ENCODE measurements at regions not wholly inside any gene's neighbourhood (a gene's known extent, or its start where the extent isn't known, plus 50 kb on each side); places are given as distances from the start of the nearest gene placed in this dataset.

DNA sequence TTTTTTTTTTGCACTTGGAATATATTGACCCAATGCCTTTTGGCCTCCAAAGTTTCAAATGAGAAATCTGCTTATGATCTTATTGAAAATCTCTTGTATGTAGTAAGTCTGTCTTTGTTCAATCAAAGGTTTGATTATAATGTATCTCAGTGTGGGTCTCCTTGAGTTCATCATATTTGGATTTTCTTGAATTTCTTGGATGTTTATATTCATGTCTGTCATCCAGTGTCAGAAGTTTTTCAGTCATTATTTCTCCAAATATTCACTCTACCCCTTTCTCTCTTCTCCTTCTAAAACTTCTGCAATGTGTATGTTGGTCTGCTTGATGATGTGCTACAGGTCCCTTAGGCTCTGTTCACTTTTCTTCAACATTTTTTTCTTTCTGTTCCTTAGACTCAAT is 95.9 kb upstream of the PTPRK start:
- no peaks in the 10 kb centered on the region for H3F3A ChIP-seq (ENCODE audit: insufficient read depth)
- no peaks in the 10 kb centered on the region for H3K9me2 ChIP-seq (replicated peaks; ENCODE audit: insufficient read depth, low read length)
- no peak overlapping the region for H3K9ac ChIP-seq (ENCODE audit: low read length)
- no peaks in the 10 kb centered on the region for H3K9me3 ChIP-seq (ENCODE audit: insufficient read depth, low read length)
- no peaks in the 10 kb centered on the region for H3K27me3 ChIP-seq (ENCODE audit: low read length)
- no peaks in the 10 kb centered on the region for H3K79me2 ChIP-seq (ENCODE audit: insufficient read depth, low read length)
- TF ChIP-seq, protein P1, sequence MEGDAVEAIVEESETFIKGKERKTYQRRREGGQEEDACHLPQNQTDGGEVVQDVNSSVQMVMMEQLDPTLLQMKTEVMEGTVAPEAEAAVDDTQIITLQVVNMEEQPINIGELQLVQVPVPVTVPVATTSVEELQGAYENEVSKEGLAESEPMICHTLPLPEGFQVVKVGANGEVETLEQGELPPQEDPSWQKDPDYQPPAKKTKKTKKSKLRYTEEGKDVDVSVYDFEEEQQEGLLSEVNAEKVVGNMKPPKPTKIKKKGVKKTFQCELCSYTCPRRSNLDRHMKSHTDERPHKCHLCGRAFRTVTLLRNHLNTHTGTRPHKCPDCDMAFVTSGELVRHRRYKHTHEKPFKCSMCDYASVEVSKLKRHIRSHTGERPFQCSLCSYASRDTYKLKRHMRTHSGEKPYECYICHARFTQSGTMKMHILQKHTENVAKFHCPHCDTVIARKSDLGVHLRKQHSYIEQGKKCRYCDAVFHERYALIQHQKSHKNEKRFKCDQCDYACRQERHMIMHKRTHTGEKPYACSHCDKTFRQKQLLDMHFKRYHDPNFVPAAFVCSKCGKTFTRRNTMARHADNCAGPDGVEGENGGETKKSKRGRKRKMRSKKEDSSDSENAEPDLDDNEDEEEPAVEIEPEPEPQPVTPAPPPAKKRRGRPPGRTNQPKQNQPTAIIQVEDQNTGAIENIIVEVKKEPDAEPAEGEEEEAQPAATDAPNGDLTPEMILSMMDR (IDR thresholded peaks at IDR 0.05; ENCODE audit: insufficient read depth, low read length, poor library complexity, severe bottlenecking): no peak
- H3K36me3 ChIP-seq (ENCODE audit: low read length): no peaks in the 10 kb centered on the region
- no peak overlapping the region for H3K4me2 ChIP-seq (ENCODE audit: low read depth, low read length, poor library complexity, severe bottlenecking)
- no peak overlapping the region for H3K4me3 ChIP-seq (ENCODE audit: insufficient read depth, low read length, poor library complexity, severe bottlenecking)
- no peak overlapping the region for H3K27ac ChIP-seq (ENCODE audit: low read depth, low read length)
- no peak overlapping the region for H2AFZ ChIP-seq (ENCODE audit: low read depth, low read length, severe bottlenecking)
- H4K20me1 ChIP-seq (ENCODE audit: low read depth, low read length): no peaks in the 10 kb centered on the region

DNA sequence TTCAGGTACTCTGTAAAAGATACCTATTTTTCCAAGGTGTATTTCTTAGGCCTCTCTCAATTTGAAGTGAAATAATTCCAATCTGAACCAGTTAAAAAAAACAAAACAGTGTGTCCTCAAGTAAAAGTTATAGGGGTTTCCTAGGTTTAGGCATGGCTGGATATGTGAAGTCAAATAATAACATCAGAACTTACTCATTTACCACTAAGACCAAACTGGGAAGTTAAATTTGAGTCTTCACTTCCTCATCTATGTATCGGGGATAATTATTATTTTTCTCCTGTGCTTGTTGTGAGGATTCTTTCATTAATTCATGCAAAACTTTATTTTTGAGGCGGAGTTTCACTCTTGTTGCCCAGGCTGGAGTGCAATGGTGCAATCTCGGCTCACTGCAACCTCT is 86.2 kb upstream of the PTPRK start:
- H3F3A ChIP-seq (ENCODE audit: insufficient read depth): no peaks in the 10 kb centered on the region
- H3K4me2 ChIP-seq (ENCODE audit: low read depth, low read length, poor library complexity, severe bottlenecking): no peak overlapping the region
- no peak overlapping the region for H2AFZ ChIP-seq (ENCODE audit: low read depth, low read length, severe bottlenecking)
- H3K9me2 ChIP-seq (replicated peaks; ENCODE audit: insufficient read depth, low read length): no peaks in the 10 kb centered on the region
- TF ChIP-seq, protein P1 (IDR thresholded peaks at IDR 0.05; ENCODE audit: insufficient read depth, low read length, poor library complexity, severe bottlenecking): no peak
- no peak for TF ChIP-seq EZH2phosphoT487 (conservative IDR thresholded peaks at IDR 0.05; ENCODE audit: low read length)
- no peak overlapping the region for H3K9ac ChIP-seq (ENCODE audit: low read length)
- H3K27me3 ChIP-seq (ENCODE audit: low read length): no peaks in the 10 kb centered on the region
- no peaks in the 10 kb centered on the region for H3K79me2 ChIP-seq (ENCODE audit: insufficient read depth, low read length)
- H3K36me3 ChIP-seq (ENCODE audit: low read length): no peaks in the 10 kb centered on the region
- no peak overlapping the region for H3K4me3 ChIP-seq (ENCODE audit: insufficient read depth, low read length, poor library complexity, severe bottlenecking)
- no peaks in the 10 kb centered on the region for H4K20me1 ChIP-seq (ENCODE audit: low read depth, low read length)
- no peak overlapping the region for H3K27ac ChIP-seq (ENCODE audit: low read depth, low read length)
- H3K9me3 ChIP-seq (ENCODE audit: insufficient read depth, low read length): no peaks in the 10 kb centered on the region

DNA sequence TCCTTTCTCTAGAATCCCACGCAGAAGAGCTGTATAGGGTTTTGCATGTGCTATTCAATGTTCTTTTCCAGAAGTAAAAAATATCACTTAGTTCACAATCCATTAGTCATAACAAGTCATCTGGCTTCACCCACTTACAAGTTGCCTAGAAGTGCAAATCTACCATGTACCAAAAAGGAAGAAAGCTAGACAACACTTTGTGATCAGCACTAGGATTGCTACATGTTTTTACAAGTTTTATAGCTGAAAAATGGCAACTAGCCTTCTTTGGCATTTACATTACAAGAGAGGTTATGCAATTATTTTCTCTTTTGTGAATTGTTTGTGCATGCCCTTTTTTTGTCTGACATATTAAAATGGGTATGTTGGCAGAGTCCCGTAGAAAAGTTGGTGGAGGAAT is 85.6 kb upstream of the PTPRK start:
- Histone ChIP-seq H3K27me3 (ENCODE audit: low read length) (no peaks in the 10 kb centered on the region), H3K4me2 (ENCODE audit: low read depth, low read length, poor library complexity, severe bottlenecking) (no peak overlapping the region), H3K9me2 (replicated peaks; ENCODE audit: insufficient read depth, low read length) (no peaks in the 10 kb centered on the region), H2AFZ (ENCODE audit: low read depth, low read length, severe bottlenecking) (no peak overlapping the region), H3K36me3 (ENCODE audit: low read length) (no peaks in the 10 kb centered on the region), H4K20me1 (ENCODE audit: low read depth, low read length) (no peaks in the 10 kb centered on the region), H3K27ac (ENCODE audit: low read depth, low read length) (no peak overlapping the region), H3K4me3 (ENCODE audit: insufficient read depth, low read length, poor library complexity, severe bottlenecking) (no peak overlapping the region), H3K9me3 (ENCODE audit: insufficient read depth, low read length) (no peaks in the 10 kb centered on the region), H3F3A (ENCODE audit: insufficient read depth) (no peaks in the 10 kb centered on the region), H3K79me2 (ENCODE audit: insufficient read depth, low read length) (no peaks in the 10 kb centered on the region), H3K9ac (ENCODE audit: low read length) (no peak overlapping the region)
- TF ChIP-seq EZH2phosphoT487 (conservative IDR thresholded peaks at IDR 0.05; ENCODE audit: low read length): no peak
- TF ChIP-seq, protein P1 (IDR thresholded peaks at IDR 0.05; ENCODE audit: insufficient read depth, low read length, poor library complexity, severe bottlenecking): no peak

DNA sequence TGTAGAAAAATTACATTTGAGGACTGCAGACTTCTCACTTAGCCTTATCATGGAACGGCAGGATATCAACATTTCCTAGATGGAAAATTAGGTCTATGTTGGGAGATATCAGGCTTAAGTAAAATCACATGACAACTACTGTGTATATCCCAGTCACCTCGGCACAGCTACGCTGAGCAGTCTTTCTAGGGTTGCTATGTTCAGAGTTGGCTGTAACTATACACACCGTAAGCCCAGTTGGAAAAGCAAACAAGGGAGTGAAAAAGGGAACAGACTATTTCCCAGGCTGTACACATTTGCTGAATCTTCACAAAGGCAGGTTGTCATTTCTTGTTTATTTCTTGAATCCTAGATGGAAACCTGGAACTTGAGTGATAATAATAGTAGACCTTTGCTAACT is 80.7 kb upstream of the PTPRK start:
- Histone ChIP-seq H3F3A (ENCODE audit: insufficient read depth) (no peaks in the 10 kb centered on the region), H4K20me1 (ENCODE audit: low read depth, low read length) (no peaks in the 10 kb centered on the region), H3K79me2 (ENCODE audit: insufficient read depth, low read length) (no peaks in the 10 kb centered on the region), H3K9me2 (replicated peaks; ENCODE audit: insufficient read depth, low read length) (no peaks in the 10 kb centered on the region), H2AFZ (ENCODE audit: low read depth, low read length, severe bottlenecking) (no peak overlapping the region), H3K4me3 (ENCODE audit: insufficient read depth, low read length, poor library complexity, severe bottlenecking) (no peak overlapping the region), H3K27me3 (ENCODE audit: low read length) (no peaks in the 10 kb centered on the region), H3K9ac (ENCODE audit: low read length) (no peak overlapping the region), H3K9me3 (ENCODE audit: insufficient read depth, low read length) (no peaks in the 10 kb centered on the region), H3K36me3 (ENCODE audit: low read length) (no peaks in the 10 kb centered on the region), H3K27ac (ENCODE audit: low read depth, low read length) (no peak overlapping the region), H3K4me2 (ENCODE audit: low read depth, low read length, poor library complexity, severe bottlenecking) (no peak overlapping the region)
- TF ChIP-seq EZH2phosphoT487 (conservative IDR thresholded peaks at IDR 0.05; ENCODE audit: low read length): no peak
- TF ChIP-seq, protein P1 (IDR thresholded peaks at IDR 0.05; ENCODE audit: insufficient read depth, low read length, poor library complexity, severe bottlenecking): no peak
